Fibroblast of peridontal ligament (primary cell): ENCODE measurements at regions not wholly inside any gene's neighbourhood (a gene's known extent, or its start where the extent isn't known, plus 50 kb on each side); places are given as distances from the start of the nearest gene placed in this dataset.
"Not testable (repeated sequence)": the region's sequence is repeated elsewhere in the genome, so short reads cannot be mapped to it uniquely, and the experiment has no call there.

Experiments
- DNase-seq: peaks from one replicate; pipeline ENCODE4 v3.0.0-alpha.2; 2010; ENCODE audit errors: extremely low read depth

DNA sequence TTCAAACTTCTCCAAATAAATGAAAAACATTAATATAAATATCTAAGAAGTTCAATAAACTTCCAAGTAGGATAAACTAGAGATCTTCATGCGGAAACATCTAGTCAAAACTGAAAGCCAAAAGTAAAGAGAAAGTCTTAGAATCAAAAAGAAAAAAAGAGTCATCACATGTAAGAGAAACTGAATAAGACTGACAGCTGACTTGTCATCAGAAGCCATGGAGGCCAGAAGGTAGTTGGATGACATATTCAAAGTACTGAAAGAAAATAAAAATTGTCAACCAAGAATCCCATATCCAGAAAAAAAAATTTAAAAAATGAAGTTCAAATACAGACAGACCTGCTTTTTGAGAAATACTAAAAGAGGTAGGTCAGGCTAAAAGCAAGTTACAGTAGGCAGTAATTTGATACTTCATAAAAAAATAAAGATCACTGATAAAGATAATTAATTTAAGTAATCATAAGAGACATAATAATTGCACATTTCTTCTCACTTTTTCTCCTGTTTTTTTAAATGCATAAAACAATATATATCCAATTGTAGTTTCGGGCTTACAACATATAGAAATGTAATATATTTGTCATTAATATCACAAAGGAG lies 327.6 kb upstream of the PCDH9 start:
- DNase-seq = no peak

DNA sequence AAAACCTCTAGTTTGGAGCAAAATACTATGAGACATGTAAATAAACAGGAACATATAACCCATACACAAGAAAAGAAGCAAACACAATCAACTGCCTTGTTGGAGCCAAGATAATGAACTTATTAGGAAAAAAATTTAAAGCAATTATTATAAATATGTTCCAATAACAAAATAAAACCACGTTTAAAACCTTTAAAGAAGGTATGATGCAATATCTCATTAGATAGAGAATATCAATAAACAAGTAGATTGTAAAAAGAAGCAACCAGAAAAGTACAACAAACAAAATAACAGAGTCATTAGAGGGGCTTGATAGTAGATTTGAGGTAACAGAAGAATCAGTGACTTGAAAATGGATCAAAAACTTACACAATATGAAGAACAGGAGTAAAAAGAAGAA lies 327.0 kb upstream of the PCDH9 start:
- DNase-seq = no peak

DNA sequence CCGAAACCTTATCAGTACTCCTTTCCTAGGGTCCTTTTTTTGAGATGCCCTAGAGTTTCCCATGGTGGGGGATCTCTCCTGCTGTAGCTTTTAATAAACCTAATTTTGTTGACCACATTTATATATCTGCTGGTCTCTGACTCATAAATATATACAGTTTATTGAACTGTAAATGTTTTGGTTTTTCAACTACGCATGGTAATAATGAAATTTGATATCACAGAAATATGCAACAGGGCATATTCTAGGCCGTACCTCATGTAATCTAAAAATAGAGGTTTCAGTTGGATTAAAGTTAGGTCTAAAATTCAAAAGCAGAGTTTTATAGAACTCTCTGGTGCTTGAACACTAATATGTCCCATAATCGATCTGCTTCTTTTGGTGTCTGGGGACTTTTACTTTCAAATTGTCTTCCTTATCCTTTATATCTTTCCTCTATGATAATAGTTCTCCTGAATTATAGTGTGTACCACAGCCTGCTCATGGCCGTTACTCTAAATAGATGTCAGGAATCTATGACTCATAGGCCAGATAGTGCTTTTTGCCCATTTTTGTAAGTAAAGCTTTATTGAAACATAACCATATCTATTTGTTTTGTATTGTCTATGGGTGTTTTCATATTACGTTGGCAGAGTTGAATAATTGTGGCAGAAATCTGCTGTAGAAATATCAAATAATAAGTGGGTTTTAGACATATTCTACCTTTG lies 324.8 kb upstream of the PCDH9 start:
- DNase-seq = peak; percentile 11

DNA sequence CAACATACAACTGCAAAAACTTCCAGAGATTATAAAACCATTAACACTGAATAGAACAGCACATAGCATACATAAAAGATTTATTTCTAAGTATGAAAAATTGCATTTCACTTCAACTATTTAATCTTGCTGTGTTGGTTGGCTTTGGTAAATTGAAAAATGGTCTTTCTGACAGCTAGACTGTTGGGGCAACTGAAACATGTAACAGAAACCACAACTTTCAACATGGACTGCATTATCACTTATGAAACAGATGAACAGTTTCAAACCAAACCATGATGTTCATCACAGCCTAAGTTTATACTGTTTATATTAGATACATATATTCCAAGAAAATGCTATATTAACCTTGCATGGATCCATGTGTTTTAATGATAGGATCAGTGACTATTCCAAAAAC lies 324.1 kb upstream of the PCDH9 start:
- peak; percentile 15 for DNase-seq

DNA sequence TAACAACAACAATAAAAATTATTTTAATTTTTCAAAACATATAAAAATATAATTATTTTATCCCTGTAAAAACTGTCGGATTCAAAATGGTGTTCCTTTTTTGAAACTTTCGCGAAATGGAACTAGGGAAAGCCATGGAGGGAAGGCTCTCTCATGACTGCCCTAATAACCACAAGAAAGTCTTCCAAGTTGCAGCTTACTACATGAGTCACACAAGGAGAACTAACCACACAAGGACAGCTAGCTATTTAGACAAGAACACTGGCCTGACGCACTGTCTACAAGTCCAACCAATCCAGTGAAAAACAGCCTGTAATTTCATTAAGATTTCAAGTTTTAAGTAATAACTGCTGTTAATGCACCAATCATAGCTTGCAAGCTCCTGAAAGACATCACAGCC lies 319.2 kb upstream of the PCDH9 start:
- peak; percentile 36 for DNase-seq

DNA sequence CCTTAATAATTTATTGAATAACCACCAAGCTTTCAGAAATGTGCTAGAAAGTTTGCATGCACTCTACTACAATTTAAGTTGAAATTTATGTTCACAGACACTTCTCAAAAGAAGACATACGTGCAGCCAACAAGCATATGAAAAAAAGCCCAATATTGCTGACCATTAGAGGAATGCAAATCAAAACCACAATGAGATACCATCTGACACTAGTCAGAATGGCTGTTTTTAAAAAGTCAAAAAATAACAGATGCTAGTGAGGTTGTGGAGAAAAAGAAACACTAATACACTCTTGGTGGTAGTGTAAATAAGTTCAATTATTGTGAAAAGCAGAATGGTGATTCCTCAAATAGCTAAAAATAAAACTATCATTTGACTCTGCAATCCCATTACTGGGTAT lies 308.8 kb upstream of the PCDH9 start:
- no peak for DNase-seq

DNA sequence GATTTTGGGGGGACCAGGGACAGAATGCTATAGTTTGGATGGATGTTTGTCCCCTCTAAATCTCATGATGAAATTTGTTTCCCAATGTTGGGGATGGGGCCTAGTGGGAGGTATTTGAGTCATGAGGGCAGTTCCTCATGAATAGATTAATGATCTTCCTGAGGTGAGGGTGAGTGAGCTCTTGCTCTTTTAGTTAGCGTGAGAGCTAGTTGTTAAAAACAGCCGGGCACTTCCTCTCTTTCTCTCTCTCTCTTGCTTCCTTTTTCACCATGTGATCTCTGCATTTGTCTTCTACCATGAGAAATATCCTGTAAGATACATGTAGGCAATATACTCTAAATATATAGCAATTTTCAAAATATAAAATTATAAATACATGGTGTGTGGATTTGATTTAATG lies 290.8 kb upstream of the PCDH9 start:
- no peak for DNase-seq

DNA sequence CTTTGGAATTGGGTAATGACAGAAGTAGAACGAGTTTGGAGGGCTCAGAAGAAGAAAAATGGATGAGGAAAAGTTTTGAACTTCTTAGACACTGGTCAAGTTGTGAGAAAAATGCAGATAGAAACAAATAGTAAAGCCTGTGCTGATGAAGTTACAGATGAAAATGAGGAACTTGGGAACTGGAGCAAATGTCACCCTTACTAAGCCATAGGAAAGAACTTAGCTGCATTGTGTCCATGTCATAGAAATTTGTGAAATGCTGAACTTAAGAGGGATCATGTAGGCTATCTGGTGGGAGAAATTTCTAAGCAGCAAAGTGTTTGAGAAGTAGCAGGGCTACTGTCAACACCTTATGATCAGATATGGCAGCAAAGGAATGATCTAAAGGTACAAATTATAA lies 289.2 kb upstream of the PCDH9 start:
- DNase-seq = no peak

DNA sequence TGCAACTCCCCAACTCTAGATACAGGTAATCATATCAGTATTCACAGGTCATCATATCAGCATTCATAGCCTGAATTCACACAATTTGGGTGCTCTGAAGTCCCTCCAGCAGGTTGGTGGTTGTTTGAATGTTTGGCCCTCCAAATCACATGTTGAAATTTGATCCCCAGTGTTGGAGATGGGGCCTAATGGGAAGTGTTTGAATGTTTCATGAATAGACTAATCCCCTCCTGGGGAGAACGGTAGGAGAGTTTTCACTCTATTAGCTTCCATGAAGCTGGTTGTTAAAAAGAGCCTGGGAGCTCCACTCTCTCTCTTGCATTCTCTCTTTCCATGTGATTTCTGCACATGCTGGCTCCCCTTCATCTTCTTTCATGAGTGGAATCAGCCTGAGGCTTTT lies 288.6 kb upstream of the PCDH9 start:
- no peak for DNase-seq

DNA sequence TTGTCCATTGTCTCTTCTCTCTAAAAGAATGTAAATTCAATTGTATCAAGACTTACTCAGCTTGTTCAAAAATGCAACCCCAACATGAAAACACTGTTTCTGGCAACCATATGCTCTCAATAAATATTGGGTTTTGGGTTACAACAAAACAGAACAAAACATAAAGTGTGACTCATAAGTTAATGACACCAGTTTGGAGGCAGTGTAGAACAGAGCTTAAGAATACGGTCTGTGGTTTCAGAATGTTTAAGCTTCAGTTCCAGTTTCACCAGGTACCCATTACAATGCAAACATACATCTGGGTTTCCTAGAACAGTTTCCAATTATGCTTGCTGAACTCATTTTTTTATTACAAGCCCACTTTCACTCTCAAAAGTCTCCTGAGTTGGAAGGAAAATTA lies 285.8 kb upstream of the PCDH9 start:
- peak; percentile 72 for DNase-seq

DNA sequence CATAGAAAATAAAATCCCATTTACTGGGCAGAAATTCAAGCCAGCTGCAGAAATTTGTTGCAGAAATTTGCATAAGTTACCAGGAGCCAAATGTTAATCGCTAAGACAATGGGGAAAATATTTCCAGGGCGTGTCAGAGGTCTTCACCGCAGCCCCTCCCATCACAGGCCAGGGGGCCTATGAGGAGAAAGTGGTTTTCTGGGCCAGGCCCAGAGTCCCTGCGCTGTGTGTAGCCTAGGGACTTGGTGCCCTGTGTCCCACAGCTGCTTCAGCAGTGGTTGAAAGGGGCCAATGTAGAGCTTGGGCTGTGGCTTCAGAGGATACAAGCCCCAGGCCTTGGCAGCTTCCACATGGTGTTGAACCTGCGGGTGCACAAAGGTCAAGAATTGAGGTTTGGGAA lies 278.9 kb upstream of the PCDH9 start:
- DNase-seq = no peak

DNA sequence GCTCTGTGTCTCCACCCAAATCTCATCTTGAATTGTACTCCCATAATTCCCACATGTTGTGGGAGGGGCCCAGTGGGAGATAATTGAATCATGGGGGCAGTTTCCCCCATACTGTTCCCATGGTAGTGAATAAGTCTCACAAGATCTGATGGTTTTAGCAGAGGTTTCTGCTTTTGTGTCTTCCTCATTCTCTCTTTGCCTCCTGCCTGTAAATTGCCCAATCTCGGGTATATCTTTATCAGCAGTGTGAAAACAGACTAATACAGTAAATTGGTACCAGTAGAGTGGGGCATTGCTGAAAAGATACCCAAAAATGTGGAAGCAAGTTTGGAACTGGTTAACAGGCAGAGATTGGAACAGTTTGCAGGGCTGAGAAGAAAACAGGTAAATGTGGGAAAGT lies 278.1 kb upstream of the PCDH9 start:
- not testable (repeated sequence) for DNase-seq

DNA sequence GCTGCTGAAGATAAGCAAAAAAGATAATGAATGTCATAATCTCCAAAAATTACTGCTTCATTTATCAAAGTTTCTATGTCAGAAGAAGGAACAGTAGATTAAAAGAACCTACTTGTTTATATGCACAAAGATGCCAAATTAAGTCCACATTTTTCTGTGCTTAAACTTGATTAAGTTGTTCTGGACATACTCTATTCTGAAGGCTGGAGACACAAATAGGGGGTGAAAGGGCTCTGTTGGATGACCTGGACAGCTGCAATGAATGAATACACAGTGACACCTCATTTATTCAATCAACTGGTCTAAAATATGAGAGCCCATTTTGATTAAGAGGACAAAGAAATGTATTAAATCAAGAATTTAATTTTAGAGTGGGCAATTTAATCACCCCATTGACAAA lies 276.3 kb upstream of the PCDH9 start:
- no peak for DNase-seq

DNA sequence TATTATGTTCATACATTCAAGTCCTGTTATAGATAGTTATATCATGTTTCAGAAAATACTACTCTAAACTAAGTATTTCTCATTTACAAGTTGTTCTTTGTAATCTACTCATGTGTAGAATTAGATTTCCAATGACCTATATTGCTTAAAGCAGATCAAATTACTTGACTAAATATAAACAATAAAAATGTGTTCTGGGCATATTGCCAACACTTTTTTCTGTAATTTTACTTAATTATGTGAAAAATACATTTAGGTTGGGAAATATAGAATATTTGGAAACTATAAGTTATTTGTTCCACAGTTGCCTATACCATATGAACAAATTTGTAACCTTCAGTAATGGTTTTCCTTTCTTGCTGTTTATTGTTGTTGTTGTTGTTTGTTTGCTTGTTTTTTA lies 275.2 kb upstream of the PCDH9 start:
- DNase-seq = no peak

DNA sequence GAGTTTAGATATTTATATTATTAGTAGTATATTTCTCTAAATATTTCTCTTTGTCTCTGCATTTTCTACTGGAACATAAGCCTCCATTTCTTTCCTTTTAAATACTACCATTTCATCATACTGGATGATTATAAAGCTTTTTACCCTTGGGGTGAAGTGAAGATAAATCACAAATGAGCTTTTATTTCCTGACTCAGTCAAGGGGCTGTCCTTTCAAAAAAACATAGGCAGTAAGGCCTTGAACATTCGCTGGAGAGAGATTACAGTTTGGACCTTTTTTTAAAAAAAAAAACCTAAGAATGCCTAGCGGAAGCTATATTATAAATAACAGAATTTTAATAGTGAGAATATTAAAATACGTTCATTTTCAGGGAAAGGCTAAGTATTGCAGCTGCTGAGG lies 268.8 kb upstream of the PCDH9 start:
- no peak for DNase-seq

DNA sequence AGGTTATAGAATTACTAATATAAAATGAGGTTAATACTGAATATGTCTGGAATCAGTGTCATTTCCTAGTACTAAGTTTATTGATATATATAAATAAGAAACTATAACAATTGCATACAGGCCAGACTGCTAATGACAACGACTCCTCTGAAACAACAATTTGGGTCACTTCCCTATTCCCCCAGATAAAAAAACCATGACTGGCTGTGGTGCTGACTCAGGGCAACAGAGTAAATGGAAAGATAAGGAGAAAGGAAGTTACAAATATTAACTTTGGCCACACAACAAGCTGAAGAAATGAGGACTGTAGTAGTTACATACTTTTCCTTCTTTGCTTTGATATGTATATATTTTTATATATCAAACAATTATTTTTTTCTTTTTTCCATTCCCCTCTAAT lies 263.7 kb upstream of the PCDH9 start:
- DNase-seq = no peak

DNA sequence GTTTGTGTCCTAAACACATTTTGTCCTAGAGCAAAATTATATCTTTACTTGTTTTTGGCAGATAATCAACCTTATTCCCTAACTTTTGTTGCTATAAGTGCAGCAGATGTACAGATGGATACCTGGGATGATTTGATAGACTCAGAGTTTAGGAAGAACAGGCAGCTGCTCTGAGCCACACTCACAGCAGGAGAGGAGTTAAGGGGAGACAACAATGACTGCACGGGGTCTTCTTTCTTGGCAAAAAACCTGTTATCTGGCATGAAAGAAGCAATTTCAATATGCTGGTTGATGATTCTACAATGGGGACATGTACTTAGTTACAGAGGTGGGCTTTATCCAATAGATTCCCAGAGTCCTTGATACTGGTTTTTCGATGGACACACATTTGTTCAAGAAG lies 258.9 kb upstream of the PCDH9 start:
- no peak for DNase-seq

DNA sequence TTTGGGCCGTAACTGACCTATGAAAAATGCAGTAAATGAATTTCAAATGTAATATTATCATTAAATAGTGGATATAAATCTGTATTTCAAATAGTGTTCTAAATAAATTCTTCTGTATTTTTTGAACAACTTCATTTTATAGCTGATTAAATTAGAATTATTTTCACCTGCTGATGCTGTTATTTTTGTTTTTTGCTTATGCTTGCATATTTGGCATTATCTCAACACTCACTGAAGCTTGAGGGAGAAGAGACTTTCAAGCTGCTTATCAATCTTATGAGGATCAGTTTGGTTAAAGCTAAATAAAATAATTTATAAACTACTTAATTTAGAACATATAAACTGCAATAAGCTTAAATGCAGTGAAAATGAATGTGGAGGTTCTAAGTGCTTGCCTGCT lies 251.3 kb upstream of the PCDH9 start:
- no peak for DNase-seq

DNA sequence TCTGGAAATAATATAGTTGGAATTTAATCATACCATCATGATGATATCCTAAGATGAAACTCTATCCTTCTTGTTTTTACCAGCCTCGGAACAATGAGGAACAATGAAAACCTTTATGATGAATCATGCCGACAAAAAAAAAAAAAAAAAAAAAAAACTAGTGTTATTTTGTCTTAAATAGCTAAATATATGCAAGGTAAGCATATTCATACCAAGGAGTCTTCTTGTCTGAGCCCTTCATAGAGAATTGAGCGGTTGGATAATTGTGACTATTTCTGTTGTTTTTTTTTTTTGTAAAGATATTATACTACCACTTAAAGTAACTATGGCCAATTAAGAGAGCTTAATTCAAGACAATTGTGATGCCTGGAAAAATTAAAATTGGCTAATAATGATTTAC lies 244.0 kb upstream of the PCDH9 start:
- DNase-seq = no peak

DNA sequence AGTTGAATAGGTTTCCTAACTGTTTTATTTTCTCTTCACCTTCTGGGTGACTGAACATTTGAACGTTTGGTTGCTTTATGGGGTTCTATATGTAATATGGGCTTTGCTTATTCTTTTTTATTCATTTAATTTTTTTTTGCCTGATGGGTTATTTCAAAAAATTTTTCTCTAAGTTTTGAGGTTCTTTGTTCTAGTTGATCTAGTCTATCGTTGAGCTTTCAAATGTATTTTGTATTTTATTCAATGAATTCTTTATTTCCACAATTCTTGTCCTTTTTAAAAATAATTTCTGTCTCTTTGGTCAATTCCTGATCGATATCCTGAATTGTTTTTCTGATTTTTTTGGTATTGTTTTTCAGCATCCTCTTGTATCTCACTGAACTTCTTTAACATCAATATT lies 239.5 kb upstream of the PCDH9 start:
- DNase-seq = no peak

DNA sequence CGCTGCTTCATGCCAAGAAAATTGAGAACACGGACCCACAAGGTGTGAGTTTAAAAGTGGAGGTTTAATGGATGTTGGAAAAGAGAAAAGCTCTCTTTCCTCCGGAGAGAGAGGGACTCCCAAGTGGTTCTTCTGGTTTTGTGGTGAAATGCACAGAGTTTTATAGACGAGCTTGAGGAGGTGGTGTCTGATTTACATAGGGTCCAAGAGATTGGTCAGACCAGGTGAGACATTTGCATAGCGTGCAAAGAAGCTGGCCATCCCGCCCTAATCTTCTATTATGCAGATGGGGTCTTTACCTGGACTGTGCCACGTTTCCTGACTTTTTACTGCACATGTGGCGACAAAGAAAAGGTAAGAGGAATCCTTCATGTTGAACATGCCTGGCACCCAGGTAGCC lies 236.4 kb upstream of the PCDH9 start:
- DNase-seq = no peak

DNA sequence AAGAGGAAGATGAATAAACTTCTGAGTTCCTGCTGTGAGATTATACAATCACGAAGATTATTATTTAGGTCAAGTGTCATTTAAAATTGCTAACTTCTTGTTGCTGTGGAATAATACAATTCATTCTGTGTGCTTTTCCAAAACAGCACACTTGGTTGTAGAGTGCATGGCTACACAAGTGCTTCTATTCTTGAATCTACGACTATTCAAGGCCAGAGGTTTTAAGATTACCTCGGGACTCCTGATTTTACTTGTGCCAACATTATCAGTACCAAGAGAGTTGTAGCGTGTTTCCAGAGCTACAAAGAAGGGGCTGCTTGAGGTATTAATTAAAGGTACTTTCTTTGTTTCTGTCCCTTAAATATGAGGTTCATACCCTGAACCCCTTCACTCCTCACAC lies 234.0 kb upstream of the PCDH9 start:
- DNase-seq = no peak

DNA sequence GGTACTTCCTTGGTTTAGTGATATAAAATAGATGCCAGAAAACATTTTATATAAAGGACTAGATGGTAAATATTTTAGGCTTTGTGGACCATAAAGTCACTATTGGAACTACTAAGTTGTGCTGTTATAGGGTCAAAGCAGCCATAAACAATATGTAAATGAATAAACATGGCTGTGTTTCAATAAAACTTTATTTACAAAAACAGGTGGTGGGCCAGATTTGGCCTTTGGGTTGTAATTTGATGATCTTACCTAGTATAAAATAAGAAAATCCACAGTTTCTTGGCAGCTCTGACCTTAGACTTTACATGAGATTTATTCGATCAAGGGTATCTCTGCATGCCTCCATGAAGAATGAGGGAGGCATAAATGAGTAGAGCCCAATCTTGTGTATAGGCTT lies 232.0 kb upstream of the PCDH9 start:
- no peak for DNase-seq

DNA sequence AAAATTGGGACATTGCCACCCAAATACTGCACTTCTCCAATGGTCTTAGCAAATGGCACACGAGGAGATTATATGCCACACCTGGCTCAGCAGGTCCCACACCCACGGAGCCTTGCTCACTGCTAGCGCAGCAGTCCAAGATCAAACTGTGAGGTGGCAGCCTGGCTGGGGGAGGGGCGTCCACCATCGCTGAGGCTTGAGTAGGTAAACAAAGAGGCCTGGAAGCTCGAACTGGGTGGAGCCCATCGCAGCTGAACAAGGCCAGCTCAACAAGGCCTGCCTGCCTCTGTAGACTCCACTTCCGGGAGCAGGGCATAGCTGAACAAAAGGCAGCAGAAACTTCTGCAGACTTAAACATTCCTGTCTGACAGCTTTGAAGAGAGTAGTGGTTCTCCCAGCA lies 222.4 kb upstream of the PCDH9 start:
- DNase-seq = not testable (repeated sequence)
